MM.1S (cell line): ENCODE measurements at regions not wholly inside any gene's neighbourhood (a gene's known extent, or its start where the extent isn't known, plus 50 kb on each side); places are given as distances from the start of the nearest gene placed in this dataset.

Experiments
- DNase-seq: peaks from one replicate; pipeline ENCODE4 v3.0.0-alpha.2; 2015
- H2AFZ ChIP-seq: fragments of 300-600 bp; sonication (generic); 2 replicates; pipeline ENCODE4 v1.6.0; 2016; ENCODE audit warnings: antibody characterized with exemption, low read length
- H3F3A ChIP-seq: fragments of 300-600 bp; sonication (generic); 2 replicates; pipeline ENCODE4 v1.6.1; 2016; ENCODE audit warnings: mild to moderate bottlenecking, antibody characterized with exemption, low read length, moderate library complexity, mixed read lengths; ENCODE audit not compliant: insufficient read depth
- H3K27ac ChIP-seq: fragments of 300-600 bp; sonication (generic); 2 replicates; pipeline ENCODE4 v1.5.1; 2016; ENCODE audit warnings: mild to moderate bottlenecking, low read length
- H3K27me3 ChIP-seq: fragments of 300-600 bp; sonication (generic); replicated peaks from 2 replicates; pipeline ENCODE4 v1.6.0; 2016; ENCODE audit warnings: low read length; ENCODE audit not compliant: insufficient read depth
- H3K36me3 ChIP-seq: fragments of 300-600 bp; sonication (generic); replicated peaks from 2 replicates; pipeline ENCODE4 v1.6.1; 2016; ENCODE audit warnings: mild to moderate bottlenecking, low read length, mixed read lengths; ENCODE audit not compliant: insufficient read depth
- H3K4me1 ChIP-seq: fragments of 300-600 bp; sonication (generic); 2 replicates; pipeline ENCODE4 v1.6.1; 2016; ENCODE audit warnings: low read length, mixed read lengths
- H3K4me2 ChIP-seq: fragments of 300-600 bp; sonication (generic); 2 replicates; pipeline ENCODE4 v1.6.0; 2016; ENCODE audit warnings: low read depth, low read length
- H3K4me3 ChIP-seq: fragments of 300-600 bp; sonication (generic); 2 replicates; pipeline ENCODE4 v1.5.1; 2016; ENCODE audit warnings: low read length, mixed read lengths
- H3K79me2 ChIP-seq: fragments of 300-600 bp; sonication (generic); 2 replicates; pipeline ENCODE4 v1.6.1; 2016; ENCODE audit warnings: mixed run types, low read length, mixed read lengths
- H3K9ac ChIP-seq: fragments of 300-600 bp; sonication (generic); 2 replicates; pipeline ENCODE4 v1.6.1; 2016; ENCODE audit warnings: low read length, mixed read lengths
- H3K9me2 ChIP-seq: fragments of 300-600 bp; sonication (generic); replicated peaks from 2 replicates; pipeline ENCODE4 v1.6.1; 2016; ENCODE audit warnings: mild to moderate bottlenecking, low read length, mixed read lengths; ENCODE audit not compliant: insufficient read depth
- H3K9me3 ChIP-seq: fragments of 300-600 bp; sonication (generic); replicated peaks from 2 replicates; pipeline ENCODE4 v1.6.1; 2016; ENCODE audit warnings: mild to moderate bottlenecking, low read length, mixed read lengths; ENCODE audit not compliant: insufficient read depth
- H4K20me1 ChIP-seq: fragments of 300-600 bp; sonication (generic); 2 replicates; pipeline ENCODE4 v1.6.1; 2016; ENCODE audit warnings: mild to moderate bottlenecking, low read length, moderate library complexity, mixed read lengths; ENCODE audit not compliant: insufficient read depth
- CTCF ChIP-seq: fragments of 300-600 bp; sonication (generic); IDR thresholded peaks from 2 replicates; pipeline ENCODE4 v1.5.1; 2016; ENCODE audit warnings: antibody characterized with exemption, low read length, mixed read lengths
- EZH2 ChIP-seq: fragments of 300-600 bp; sonication (generic); optimal IDR thresholded peaks from 2 replicates; pipeline ENCODE3; 2017; ENCODE audit warnings: low read depth, mild to moderate bottlenecking, antibody characterized with exemption, low read length, mixed read lengths
- EZH2phosphoT487 ChIP-seq: fragments of 300-600 bp; sonication (generic); IDR thresholded peaks from 2 replicates; pipeline ENCODE4 v1.6.1; 2018; ENCODE audit warnings: antibody characterized with exemption, low read length

DNA sequence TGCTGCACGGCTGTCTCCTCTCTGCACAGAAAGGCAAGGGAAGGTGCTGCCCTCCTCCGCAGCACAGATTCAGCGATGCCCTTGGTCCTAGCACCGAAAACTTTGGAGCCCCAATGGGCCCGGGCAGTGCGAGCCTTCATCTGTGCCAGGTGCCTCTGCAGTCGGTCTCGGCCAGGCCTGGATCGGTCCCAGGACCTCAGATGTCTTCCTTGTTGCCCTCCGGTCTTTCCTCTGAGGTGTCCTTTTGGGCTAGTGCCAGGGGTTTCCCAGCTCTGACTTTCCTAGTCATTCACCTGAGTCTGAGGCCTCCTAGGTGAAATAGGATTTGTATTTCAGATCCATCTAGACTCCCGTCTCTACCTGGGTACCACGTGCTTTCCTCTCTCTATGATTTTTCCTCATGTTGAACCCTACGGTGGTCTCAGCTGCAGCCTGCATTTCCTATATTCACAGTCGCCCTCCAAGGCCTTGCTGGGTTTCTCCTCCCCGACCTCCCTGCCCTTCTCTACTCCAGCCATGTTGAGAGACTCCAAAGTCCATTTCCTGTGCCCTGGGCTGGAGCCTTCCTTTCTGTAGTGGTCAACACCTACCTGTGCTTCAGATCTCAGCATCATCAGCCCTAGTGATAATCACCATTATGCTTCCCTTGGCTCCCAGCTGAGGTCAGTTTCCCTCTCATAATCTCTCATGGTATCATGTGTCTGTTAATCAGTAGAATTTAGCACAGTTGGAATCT is 92.0 kb upstream of the PRSS58 start:
- Histone ChIP-seq H3F3A (no peaks in the 10 kb centered on the region), H3K79me2 (no peaks in the 10 kb centered on the region), H3K27me3 (no peaks in the 10 kb centered on the region), H3K4me1 (peaks cover 3% of the 10 kb centered on the region), H3K9ac (no peak overlapping the region), H2AFZ (peak overlapping the region; percentile 1; the same call in 1 of the 2 replicates), H3K4me3 (no peak overlapping the region), H3K27ac (no peak overlapping the region), H3K4me2 (no peak overlapping the region), H4K20me1 (no peaks in the 10 kb centered on the region), H3K36me3 (no peaks in the 10 kb centered on the region), H3K9me3 (no peaks in the 10 kb centered on the region), H3K9me2 (no peaks in the 10 kb centered on the region)
- TF ChIP-seq EZH2 (no peak), CTCF (no peak), EZH2phosphoT487 (no peak)
- DNase-seq: no peak

- Histone ChIP-seq H3K9me3 (no peaks in the 10 kb centered on the region), H3K27me3 (no peaks in the 10 kb centered on the region), H3K27ac (no peak overlapping the region), H3K9me2 (no peaks in the 10 kb centered on the region), H3K4me1 (no peaks in the 10 kb centered on the region), H3K9ac (no peak overlapping the region), H3F3A (no peaks in the 10 kb centered on the region), H4K20me1 (no peaks in the 10 kb centered on the region), H2AFZ (no peak overlapping the region), H3K4me2 (no peak overlapping the region), H3K36me3 (no peaks in the 10 kb centered on the region), H3K4me3 (no peak overlapping the region), H3K79me2 (no peaks in the 10 kb centered on the region)
- no peak for DNase-seq
- TF ChIP-seq CTCF (no peak), EZH2 (no peak)
Measured at GRCh38 chr7:142348921-142349405, 91.1 kb upstream of the PRSS58 start.

- Histone ChIP-seq H3K79me2 (no peaks in the 10 kb centered on the region), H3K4me1 (no peaks in the 10 kb centered on the region), H3K36me3 (no peaks in the 10 kb centered on the region), H2AFZ (no peak overlapping the region), H3K9me3 (no peaks in the 10 kb centered on the region), H3K9ac (no peak overlapping the region), H3F3A (no peaks in the 10 kb centered on the region), H3K4me2 (no peak overlapping the region), H4K20me1 (no peaks in the 10 kb centered on the region), H3K9me2 (no peaks in the 10 kb centered on the region), H3K4me3 (no peak overlapping the region), H3K27me3 (no peaks in the 10 kb centered on the region), H3K27ac (no peak overlapping the region)
- TF ChIP-seq CTCF: no peak
- TF ChIP-seq EZH2: no peak
- TF ChIP-seq EZH2phosphoT487: no peak
- no peak for DNase-seq
Measured at GRCh38 chr7:142348100-142348499, 90.2 kb upstream of the PRSS58 start.
